Upper lobe of left lung (tissue), 6 donors: ENCODE measurements at regions not wholly inside any gene's neighbourhood (a gene's known extent, or its start where the extent isn't known, plus 50 kb on each side); places are given as distances from the start of the nearest gene placed in this dataset.

ENCODE experiments used
- ATAC-seq, 2 donors: fragments of 200-7000 bp; cut with Tn5 transposase; one replicate each; pipeline ENCODE4 v1.9.1; 2022; ENCODE audit warnings: mild to moderate bottlenecking in 2 of 2, moderate library complexity in 2 of 2; ENCODE audit not compliant: low FRiP score in 2 of 2
- DNase-seq, 2 donors: peaks; one replicate each; pipeline ENCODE4 v3.0.0-alpha.2; 2019 to 2020
- H3K27ac ChIP-seq, 4 donors: fragments of 200-600 bp; sonication (generic); one replicate each; pipeline ENCODE4 v1.5.1; 2016 to 2019
- H3K27me3 ChIP-seq, 4 donors: fragments of 200-600 bp; sonication (generic); one replicate each; pipeline ENCODE4 v1.5.1; 2017 to 2019
- H3K36me3 ChIP-seq, 4 donors: fragments of 200-600 bp; sonication (generic); one replicate each; pipeline ENCODE4 v1.5.1; 2016 to 2019
- H3K4me1 ChIP-seq, 4 donors: fragments of 200-600 bp; sonication (generic); one replicate each; pipeline ENCODE4 v1.5.1; 2018 to 2019
- H3K4me3 ChIP-seq, 4 donors: fragments of 200-600 bp; sonication (generic); one replicate each; pipeline ENCODE4 v1.5.1; 2017 to 2019; ENCODE audit warnings: mild to moderate bottlenecking in 2 of 4, moderate library complexity in 1 of 4
- H3K9me3 ChIP-seq, 4 donors: fragments of 200-600 bp; sonication (generic); one replicate each; pipeline ENCODE4 v1.5.1; 2018 to 2019
- CTCF ChIP-seq, 6 experiments: fragments of 450-650 bp in 4 of 6; fragments of 200-600 bp in 2 of 6; sonication (generic) in 2 of 6; IDR thresholded peaks; one replicate each; pipeline ENCODE4 v1.5.1; 2016 to 2019; ENCODE audit warnings: antibody characterized with exemption in 6 of 6
- EP300 ChIP-seq, 4 donors: sonication (generic); formaldehyde crosslinking; IDR thresholded peaks; one replicate each; pipeline ENCODE4 v1.5.1; 2017; ENCODE audit warnings: antibody characterized with exemption in 4 of 4, control low read depth in 2 of 4
- POLR2A ChIP-seq, 4 donors: fragments of 450-650 bp; IDR thresholded peaks; one replicate each; pipeline ENCODE4 v1.5.1; 2016 to 2017; ENCODE audit warnings: antibody characterized with exemption in 4 of 4, mild to moderate bottlenecking in 2 of 4
- POLR2AphosphoS5 ChIP-seq, 2 donors: sonication (generic); formaldehyde crosslinking; IDR thresholded peaks; one replicate each; pipeline ENCODE4 v1.5.1; 2017; ENCODE audit warnings: antibody characterized with exemption in 2 of 2
- WGBS, 2 donors: methylation state at CpG; one replicate each; pipeline ENCODE4 v1.1.5; 2017 to 2018; 5-methylcytosine and 5-hydroxymethylcytosine counted together
- donor health status: DM: no; HTN: no; CAD: no; lungs with moderate emphysema.
- donor health status: DM: no; HTN: yes; CAD: no; lungs with severe emphysema.

- no peak for ATAC-seq
- no peak overlapping the region for H3K27ac ChIP-seq
- H3K27me3 ChIP-seq: no peaks in the 10 kb centered on the region
- no peaks in the 10 kb centered on the region for H3K36me3 ChIP-seq
- 93 to 95% methylated on average over 23 to 26 of the region's 26 CpGs for WGBS, 2 donors
- DNase-seq: peak in 1 of 2 donors; percentile 61
- H3K9me3 ChIP-seq: no peaks in the 10 kb centered on the region
- TF ChIP-seq POLR2AphosphoS5 (IDR thresholded peaks at IDR 0.05) (no peak), EP300 (IDR thresholded peaks at IDR 0.05) (no peak), CTCF (IDR thresholded peaks at IDR 0.05) (no peak), POLR2A (IDR thresholded peaks at IDR 0.05) (no peak)
- H3K4me1 ChIP-seq: no peaks in the 10 kb centered on the region
- no peak overlapping the region for H3K4me3 ChIP-seq
These were observed 427.2 kb upstream of the PDE3A start for GRCh38 chr12:19941096-19941495.

- no peak overlapping the region for H3K4me3 ChIP-seq
- no peaks in the 10 kb centered on the region for H3K9me3 ChIP-seq
- no peaks in the 10 kb centered on the region for H3K27me3 ChIP-seq
- H3K4me1 ChIP-seq: no peaks in the 10 kb centered on the region
- WGBS, 2 donors: 73 to 83% methylated on average over 5 of the region's 5 CpGs
- no peak for DNase-seq
- H3K27ac ChIP-seq: no peak overlapping the region
- TF ChIP-seq EP300 (IDR thresholded peaks at IDR 0.05) (no peak), CTCF (IDR thresholded peaks at IDR 0.05) (no peak), POLR2AphosphoS5 (IDR thresholded peaks at IDR 0.05) (no peak), POLR2A (IDR thresholded peaks at IDR 0.05) (no peak)
- no peaks in the 10 kb centered on the region for H3K36me3 ChIP-seq
- no peak for ATAC-seq
These were observed 422.5 kb upstream of the PDE3A start for GRCh38 chr12:19945559-19946435.

- TF ChIP-seq POLR2AphosphoS5 (IDR thresholded peaks at IDR 0.05): peak in 1 of 2 donors; percentile 18
- TF ChIP-seq POLR2A (IDR thresholded peaks at IDR 0.05): no peak
- Histone ChIP-seq H3K27ac (no peak overlapping the region), H3K4me3 (no peak overlapping the region), H3K27me3 (no peaks in the 10 kb centered on the region), H3K4me1 (no peaks in the 10 kb centered on the region), H3K36me3 (no peaks in the 10 kb centered on the region), H3K9me3 (no peaks in the 10 kb centered on the region)
- DNase-seq: no peak
- WGBS, 2 donors: 81 to 87% methylated on average over 5 of the region's 5 CpGs
- ATAC-seq: peak in 1 of 2 donors; percentile 52
These were observed 421.8 kb upstream of the PDE3A start for GRCh38 chr12:19946550-19946949.

GRCh38 chr12:19947344-19947743 is 421.0 kb upstream of the PDE3A start:
- no peaks in the 10 kb centered on the region for H3K36me3 ChIP-seq

GRCh38 chr12:19951664-19952063 is 416.7 kb upstream of the PDE3A start:
- no peaks in the 10 kb centered on the region for H3K27me3 ChIP-seq
- TF ChIP-seq EP300 (IDR thresholded peaks at IDR 0.05): no peak
- TF ChIP-seq CTCF (IDR thresholded peaks at IDR 0.05): no peak
- no peak for TF ChIP-seq POLR2A (IDR thresholded peaks at IDR 0.05)
- TF ChIP-seq POLR2AphosphoS5 (IDR thresholded peaks at IDR 0.05): no peak
- H3K9me3 ChIP-seq: no peaks in the 10 kb centered on the region
- no peak for DNase-seq
- no peaks in the 10 kb centered on the region for H3K36me3 ChIP-seq
- H3K4me1 ChIP-seq: no peaks in the 10 kb centered on the region
- WGBS, 2 donors: 74 to 77% methylated on average over 4 of the region's 4 CpGs
- ATAC-seq: no peak
- H3K27ac ChIP-seq: no peak overlapping the region
- H3K4me3 ChIP-seq: no peak overlapping the region

More at GRCh38 chr12:19947344-19947743, 421.0 kb upstream of the PDE3A start:
- TF ChIP-seq POLR2A (IDR thresholded peaks at IDR 0.05) (no peak), EP300 (IDR thresholded peaks at IDR 0.05) (no peak), POLR2AphosphoS5 (IDR thresholded peaks at IDR 0.05) (no peak), CTCF (IDR thresholded peaks at IDR 0.05) (no peak)
- ATAC-seq (no peak), DNase-seq (no peak)
- H3K4me1 ChIP-seq: no peaks in the 10 kb centered on the region
- 84 to 87% methylated on average over 3 of the region's 3 CpGs for WGBS, 2 donors
- H3K4me3 ChIP-seq: no peak overlapping the region
- no peaks in the 10 kb centered on the region for H3K27me3 ChIP-seq
- no peak overlapping the region for H3K27ac ChIP-seq
- no peaks in the 10 kb centered on the region for H3K9me3 ChIP-seq
